Activated CD8-positive, alpha-beta memory T cell treated with anti-CD3 and anti-CD28 coated beads, Interleukin-2, amount 50 U/mL, for 4 hours (primary cell): ENCODE measurements at regions not wholly inside any gene's neighbourhood (a gene's known extent, or its start where the extent isn't known, plus 50 kb on each side); places are given as distances from the start of the nearest gene placed in this dataset.
A peak's percentile ranks its signal among the peaks of the same experiment; 100 is the strongest.

ENCODE experiments used
- DNase-seq: peaks from one replicate; pipeline ENCODE4 v3.0.0-alpha.2; 2020

GRCh38 chr17:73938706-73939105 is 264.8 kb upstream of the RPL38 start:
- no peak for DNase-seq

GRCh38 chr17:73939806-73940205 is 263.7 kb upstream of the RPL38 start:
- no peak for DNase-seq

GRCh38 chr17:73940511-73940910 is 263.0 kb upstream of the RPL38 start:
- DNase-seq = no peak

GRCh38 chr17:73941919-73942530 is 261.5 kb upstream of the RPL38 start:
- DNase-seq = no peak

GRCh38 chr17:73942703-73943415 is 260.6 kb upstream of the RPL38 start:
- DNase-seq = no peak

GRCh38 chr17:73943416-73944110 is 259.9 kb upstream of the RPL38 start:
- DNase-seq = no peak

GRCh38 chr17:73944366-73944765 is 259.1 kb upstream of the RPL38 start:
- no peak for DNase-seq

GRCh38 chr17:73947281-73947965 is 256.1 kb upstream of the RPL38 start:
- no peak for DNase-seq

GRCh38 chr17:73947966-73948355 is 255.5 kb upstream of the RPL38 start:
- DNase-seq = no peak

GRCh38 chr17:73949903-73950592 is 253.4 kb upstream of the RPL38 start:
- no peak for DNase-seq

- no peak for DNase-seq
Observed at GRCh38 chr17:73950593-73950914, 252.9 kb upstream of the RPL38 start.

GRCh38 chr17:73952082-73952479 is 251.4 kb upstream of the RPL38 start:
- no peak for DNase-seq

- DNase-seq = peak; percentile 44
Observed at GRCh38 chr17:73952480-73953205, 250.8 kb upstream of the RPL38 start.

- DNase-seq = no peak
Observed at GRCh38 chr17:73953206-73954033, 250.1 kb upstream of the RPL38 start.

GRCh38 chr17:73954951-73955350 is 248.5 kb upstream of the RPL38 start:
- no peak for DNase-seq

- DNase-seq = no peak
Observed at GRCh38 chr17:73955616-73956015, 247.9 kb upstream of the RPL38 start.

GRCh38 chr17:73956169-73956568 is 247.3 kb upstream of the RPL38 start:
- DNase-seq = no peak

GRCh38 chr17:73956595-73957465 is 246.6 kb upstream of the RPL38 start:
- DNase-seq = peak; percentile 67

GRCh38 chr17:73957564-73957963 is 245.9 kb upstream of the RPL38 start:
- DNase-seq = no peak

- no peak for DNase-seq
Observed at GRCh38 chr17:73958453-73958852, 245.0 kb upstream of the RPL38 start.
